Kasumi-1 (cell line): ENCODE measurements at regions not wholly inside any gene's neighbourhood (a gene's known extent, or its start where the extent isn't known, plus 50 kb on each side); places are given as distances from the start of the nearest gene placed in this dataset.
"Not testable (repeated sequence)": the region's sequence is repeated elsewhere in the genome, so short reads cannot be mapped to it uniquely, and the experiment has no call there.

Source experiments
- DNase-seq, 2 experiments: peaks; one replicate each; lab custom pipeline; 2025; lab: John Stamatoyannopoulos, UW

DNA sequence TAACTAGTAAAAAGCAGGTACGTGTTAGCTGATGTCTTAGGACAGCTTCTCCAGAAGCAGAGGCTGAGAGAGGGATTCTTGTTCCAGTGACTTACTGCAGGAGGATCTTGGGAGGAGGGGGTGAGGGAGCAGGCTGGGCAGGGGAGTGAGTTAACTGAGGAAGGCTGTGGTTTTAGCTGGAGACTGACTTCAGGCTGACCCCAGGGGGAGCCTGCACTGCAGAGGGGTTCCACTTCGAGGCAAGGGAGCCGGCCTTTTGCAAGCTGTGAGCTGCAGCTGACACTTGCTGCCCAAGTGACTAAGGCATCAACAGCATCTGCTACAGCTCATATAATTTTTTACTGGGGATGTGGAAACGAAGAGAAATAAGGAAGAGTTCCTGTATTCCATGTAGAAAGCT, 50.4 kb upstream of the SOD1 start:
- peak; percentile 9 to 10 for DNase-seq

DNA sequence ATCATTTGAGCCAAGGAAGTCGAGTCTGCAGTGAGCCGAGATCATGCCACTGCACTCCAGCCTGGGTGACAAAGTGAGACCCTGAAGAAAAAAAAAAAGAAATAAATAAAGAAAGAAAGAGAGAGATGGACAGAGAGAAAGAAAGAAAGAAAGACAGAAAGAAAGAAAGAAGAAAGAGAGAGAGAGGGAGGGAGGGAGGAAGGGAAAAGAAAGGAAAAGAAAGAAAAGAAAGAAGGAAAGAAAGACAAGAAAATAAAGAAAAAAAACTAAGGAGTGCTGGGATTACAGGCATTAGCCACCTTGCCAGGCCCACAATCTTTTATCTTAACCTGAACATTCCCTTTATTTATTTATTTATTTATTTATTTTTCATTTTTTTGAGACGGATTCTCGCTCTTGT, 51.7 kb upstream of the SOD1 start:
- DNase-seq: no peak

DNA sequence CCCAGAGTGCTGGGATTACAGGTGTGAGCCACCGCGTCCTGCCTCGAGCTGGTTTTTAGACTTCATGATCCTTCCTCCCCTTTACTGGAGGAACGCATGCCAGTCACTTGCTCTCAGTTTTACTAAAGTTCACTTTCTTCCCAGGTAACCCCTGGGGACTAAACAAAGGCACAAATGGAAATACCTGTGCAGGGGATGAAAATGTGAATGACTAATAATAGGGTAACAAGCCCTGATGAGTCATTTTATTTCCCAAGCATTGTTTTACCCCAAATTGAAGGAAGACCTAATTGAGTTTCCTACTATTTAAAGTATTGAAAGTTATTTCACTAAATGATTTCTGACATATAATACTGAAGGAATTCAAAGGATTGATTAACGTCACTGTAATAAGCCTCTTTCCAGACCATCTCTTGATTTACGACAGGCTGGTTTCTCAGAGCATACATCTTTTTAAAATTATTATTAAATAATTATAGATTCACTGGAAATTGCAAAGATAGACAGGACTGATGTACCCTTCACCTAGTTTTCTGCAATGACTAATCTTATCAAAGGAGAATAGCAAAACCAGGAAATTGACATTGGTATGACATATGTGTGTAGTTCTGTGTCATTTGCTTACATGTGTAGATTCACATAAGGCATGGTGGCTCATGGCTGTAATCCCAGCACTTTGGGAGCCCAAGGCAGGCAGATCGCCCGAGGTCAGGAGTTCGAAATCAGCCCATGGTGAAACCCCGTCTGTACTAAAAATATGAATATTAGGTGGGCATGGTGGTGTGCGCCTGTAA, 53.2 kb upstream of the SOD1 start:
- no peak for DNase-seq

DNA sequence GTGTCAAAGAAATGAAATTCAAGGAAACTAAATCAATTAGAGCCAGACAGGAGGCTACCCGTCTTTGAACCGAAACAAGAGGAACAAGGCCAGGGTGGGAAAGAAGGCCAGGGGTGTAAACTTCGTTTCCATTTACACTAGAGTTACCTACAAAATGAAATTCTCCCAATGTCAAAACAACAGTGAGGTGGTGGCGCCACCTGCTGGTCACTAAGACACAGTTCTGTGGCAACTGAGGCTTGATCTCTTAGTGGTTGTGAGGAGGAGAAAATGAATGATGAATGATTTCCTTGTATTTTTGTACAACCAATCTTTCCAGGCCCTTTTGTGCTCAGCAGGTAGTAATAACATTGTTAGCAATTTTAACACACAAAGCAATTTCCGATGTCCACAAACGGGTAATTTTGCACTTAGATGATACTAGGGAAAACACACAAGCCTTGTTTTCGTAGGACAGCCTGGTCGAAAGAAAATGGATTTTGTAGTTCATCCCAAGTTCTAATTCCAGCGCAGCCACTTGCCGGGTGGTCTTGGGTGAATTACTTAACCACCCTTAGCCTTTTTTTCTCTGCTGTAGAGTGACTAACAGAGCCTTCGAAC, 54.8 kb upstream of the SOD1 start:
- DNase-seq: peak; percentile 76 to 84

DNA sequence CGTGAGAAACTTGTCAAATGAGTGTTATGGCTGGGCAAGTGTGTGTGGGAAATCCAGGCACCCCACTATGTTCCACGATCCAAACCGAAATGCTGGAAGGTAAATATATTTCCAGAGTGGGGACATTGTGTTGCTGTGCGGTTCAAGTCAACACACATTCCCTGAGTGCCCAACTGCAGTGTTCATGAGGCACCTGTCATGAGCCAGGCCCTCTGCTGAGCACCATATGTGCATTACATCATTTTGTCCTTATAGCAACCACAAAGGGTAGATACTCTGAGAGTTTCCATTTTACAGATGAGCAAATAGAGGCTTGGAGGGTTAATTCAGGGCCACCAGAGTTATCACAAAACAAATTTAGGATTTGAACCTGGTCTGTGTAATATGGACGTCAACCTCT, 59.9 kb upstream of the SOD1 start:
- no peak for DNase-seq

DNA sequence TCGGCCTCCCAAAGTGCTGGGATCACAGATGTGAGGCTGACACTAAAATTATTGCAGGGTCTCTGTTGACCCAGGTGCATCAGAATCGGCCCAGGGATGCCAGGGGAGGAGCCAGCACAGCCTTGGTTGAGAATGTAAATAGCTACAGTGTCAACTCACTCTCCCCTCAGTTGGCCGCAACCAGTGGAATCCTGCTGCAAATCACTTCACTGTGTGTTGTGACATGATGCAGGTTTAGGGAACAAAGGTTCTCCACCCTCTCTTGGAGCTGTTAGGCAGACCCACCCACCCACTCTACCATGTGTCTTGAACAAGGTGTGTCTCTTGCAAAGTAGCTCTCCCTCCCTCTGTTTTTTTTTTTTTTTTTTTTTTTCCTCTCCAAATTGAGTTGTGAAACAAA, 60.5 kb upstream of the SOD1 start:
- no peak for DNase-seq

DNA sequence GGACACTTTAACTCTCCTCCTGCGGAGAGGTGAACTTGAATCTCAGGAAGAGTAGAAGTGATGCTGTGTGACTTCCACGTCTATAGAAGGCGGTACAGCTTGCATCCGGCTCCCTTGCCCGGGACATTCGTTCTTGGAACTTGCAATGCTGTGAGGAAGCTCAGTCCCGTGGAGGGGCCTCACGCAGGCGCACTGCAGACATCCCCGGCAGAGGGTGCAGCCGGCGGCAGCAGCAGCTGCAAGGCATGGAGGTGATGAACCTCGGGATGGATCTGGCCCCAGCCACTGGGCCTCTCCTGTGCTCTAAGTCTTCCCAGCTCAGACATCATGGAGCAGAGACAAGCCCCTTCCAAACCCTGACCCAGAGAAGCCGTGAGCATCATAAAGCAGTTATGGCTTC, 61.8 kb upstream of the SOD1 start:
- DNase-seq: no peak

DNA sequence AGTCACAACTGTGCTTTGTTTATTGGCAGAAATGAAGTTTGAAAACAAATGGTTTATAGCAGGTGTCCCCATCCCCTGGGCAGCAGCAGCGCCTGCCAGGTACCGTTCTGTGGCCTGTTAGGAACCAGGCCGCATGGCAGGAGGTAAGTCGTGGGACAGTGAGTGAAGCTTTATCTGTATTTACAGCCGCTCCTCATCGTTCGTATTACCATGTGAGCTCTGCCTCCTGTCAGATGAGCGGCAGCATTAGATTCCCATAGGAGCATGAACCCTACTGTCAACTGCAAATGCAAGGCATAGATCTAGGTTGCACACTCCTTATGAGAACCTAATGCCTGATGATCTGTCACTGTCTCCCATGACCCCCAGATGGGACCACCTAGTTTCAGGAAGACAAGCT, 63.4 kb upstream of the SOD1 start:
- DNase-seq: no peak

DNA sequence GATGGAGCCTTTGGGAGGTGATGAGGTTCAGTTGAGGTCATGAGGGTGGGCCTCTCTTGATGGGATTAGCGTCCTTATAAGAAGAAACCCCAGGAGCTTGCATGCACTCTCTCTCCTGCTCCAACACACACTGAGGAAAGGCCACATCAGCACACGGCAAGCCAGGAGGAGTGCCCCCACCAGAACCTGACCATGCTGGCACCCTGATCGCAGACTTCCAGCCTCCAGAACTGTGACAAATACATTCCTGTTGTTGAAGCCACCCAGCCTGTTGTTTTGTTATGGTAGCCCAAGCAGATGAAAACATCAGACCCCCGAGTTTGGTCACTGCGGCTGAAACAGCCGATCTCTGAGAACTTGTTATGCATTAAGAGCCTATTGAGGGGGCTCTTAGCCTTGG, 64.8 kb upstream of the SOD1 start:
- no peak for DNase-seq

DNA sequence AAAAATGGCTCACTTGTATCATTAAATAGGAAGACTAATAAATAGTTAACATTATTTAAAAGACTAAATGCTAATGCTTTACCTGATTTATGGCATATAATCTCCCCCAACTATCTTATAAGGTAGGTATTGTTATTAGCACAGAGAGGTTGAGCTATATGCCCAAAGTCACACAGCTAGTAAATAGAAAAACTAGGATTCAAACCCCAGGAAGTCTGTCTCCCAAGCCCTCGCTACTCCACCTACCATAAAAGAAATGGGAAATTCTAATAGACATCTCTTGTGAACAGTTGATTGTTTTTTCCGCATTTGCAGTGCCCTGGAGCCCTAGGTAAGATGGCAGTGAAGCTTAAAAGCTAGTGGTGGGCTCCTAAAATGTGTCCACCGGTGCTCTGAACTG, 65.2 kb upstream of the SOD1 start:
- DNase-seq: no peak

DNA sequence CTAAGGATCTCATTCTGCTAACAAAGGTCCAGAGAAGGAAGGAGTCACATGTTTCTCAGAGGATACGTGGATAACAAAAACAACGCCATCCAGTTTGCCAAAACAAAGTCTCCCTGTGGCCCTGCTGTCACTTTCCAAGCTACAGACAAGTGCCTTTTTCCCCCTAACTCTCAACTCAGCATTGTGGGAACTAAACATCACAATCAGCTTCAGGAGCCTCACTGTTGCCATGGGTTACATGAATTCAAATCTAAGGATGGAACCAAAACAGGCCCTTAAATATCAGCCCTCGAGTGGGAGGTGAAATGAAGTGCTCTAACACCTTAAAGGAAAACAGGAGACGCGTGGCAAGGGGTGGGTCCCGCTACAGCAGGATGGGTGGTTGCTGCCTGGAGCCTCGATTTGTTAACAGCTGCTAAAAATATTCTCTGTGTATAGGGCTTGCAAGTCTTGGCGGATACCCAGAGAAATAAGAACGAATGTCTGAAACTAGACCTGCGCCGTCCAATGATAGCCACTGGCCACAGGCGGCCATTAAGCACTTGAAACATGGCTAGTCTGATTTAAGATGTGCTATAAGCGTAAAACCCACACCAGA, 66.4 kb upstream of the SOD1 start:
- no peak for DNase-seq

DNA sequence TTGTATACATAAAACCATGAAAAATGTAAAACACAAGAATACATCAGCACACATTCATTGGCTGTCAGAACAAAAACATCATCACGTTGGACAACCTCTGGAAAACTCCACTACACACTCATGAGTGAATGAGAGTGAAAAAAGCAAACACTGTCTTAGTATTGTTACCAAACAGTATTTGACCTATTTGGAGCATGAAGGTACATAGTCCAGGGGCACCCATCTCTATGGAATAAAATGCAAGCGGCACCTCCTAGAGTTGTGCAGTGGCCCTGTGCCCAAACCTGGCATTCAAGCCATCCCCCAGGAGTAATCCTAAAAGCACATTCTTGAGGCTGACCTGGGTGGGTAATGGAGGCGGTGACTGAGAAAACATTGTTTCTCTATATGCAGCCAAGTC, 67.0 kb upstream of the SOD1 start:
- no peak for DNase-seq

DNA sequence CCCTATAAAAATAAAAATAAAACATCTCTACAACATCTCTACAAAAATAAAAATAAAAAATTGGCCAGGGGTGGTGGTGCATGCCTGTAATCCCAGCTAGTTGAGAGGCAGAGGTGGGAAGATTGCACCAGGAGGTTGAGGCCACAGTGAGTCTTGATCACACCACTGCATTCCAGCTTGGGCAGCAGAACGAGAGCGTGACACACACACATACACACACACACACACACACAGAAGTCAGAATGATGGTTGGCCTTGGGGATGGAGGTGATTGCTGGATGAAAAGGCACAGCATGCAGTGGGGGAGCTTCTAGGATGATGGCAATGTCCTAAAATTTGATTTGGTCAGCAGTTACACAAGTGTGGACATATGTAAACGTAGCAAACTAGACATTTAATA, 69.7 kb upstream of the SOD1 start:
- DNase-seq: no peak

DNA sequence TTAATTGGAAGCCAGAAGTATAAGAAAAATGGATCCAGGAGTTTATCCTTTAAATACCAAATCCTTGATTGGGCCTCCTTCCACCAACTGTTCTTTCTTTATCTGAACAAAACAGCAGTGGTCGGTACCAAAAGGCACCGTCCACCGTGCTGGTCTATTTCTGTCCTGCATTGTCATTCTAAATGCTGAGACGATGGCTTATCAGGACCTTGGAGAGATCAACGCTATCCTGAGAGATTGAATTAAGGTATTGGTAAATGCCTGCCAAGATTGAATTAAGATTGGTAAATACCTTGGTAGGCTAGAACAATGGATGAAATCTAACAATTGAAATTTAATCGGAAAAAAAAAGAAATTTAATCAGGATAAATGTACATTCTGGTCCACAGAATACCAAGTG, 73.4 kb upstream of the SOD1 start:
- DNase-seq: no peak

DNA sequence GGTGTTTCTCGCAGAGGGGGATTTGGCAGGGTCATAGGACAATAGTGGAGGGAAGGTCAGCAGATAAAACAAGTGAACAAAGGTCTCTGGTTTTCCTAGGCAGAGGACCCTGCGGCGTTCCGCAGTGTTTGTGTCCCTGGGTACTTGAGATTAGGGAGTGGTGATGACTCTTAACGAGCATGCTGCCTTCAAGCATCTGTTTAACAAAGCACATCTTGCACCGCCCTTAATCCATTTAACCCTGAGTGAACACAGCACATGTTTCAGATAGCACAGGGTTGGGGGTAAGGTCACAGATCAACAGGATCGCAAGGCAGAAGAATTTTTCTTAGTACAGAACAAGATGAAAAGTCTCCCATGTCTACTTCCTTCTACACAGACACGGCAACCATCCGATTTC, 75.6 kb upstream of the SOD1 start:
- DNase-seq: not testable (repeated sequence)

DNA sequence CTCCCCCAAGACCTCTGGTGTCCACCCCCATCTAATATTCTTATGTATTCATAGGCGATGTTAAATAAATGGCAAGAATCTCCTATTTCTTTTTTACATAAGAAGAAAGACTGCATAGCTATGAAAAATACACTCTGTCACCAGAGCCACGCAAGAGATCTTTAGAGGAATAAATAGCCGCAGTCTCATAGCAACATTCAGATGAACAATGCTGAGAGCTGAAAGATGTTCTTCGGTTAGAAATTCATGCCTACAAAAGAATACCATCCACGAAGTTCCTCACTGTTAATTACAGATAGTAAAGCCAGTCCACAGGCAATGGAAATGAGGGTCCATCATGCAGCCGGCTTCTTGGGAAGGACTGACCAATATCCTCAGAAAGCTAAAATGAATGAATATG, 76.0 kb upstream of the SOD1 start:
- DNase-seq: no peak

DNA sequence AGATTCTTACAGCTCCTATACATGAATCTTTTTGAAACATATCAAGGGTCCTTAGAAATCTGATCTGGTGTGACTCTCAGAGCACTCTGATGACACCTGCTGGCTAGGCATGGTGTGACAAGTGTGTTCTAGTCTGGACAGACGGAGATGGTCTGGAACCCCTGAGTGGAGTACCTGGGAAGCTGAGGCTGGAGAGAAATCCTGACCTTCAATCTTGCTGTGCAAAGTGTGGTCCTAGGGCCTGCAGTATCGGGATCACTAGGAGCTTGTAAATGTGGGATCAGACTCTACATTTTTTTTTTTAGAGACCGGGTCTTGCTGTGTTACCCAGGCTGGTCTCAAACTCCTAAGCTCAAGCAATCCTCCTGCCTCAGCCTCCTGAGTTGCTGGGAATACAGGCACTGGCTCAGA, 78.6 kb upstream of the SOD1 start:
- peak; percentile 63 to 68 for DNase-seq

DNA sequence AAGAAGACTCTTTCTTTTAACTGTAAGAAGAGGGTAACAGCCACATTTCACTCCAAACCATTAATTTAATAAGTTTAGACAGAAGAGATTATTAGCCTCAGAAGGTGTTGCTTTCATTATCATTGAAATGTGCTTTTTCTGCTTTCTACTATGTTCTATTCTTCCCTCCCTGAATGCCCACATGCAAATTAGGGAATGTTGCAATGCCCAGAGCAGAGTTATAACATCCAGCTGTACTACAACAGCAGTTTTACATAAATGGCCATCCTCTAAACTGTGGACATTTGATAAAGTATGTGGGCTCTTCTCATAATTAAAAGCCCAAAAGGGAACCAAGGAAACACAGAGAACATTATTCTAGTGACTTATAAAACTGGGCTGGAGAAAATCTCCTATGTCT, 82.2 kb upstream of the SOD1 start:
- DNase-seq: no peak

DNA sequence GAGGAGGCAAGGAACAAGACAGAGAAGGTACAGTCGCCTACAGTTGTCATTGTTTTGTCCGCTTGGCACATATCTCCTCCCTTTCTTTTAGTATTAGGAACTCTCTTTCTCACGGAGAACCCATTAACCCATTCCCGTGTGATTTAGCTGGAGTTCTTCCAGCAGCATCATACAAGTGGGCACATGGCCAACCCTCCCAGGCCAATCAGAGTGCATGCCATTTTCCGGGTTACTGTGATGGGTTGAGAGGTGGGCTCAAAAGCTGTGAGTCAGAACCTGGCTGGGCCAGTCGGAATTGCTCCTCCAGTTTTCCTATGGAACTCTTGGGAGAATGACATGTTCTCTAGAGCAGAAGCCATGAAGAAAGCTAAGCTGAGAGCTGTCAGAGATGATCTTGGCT, 83.1 kb upstream of the SOD1 start:
- no peak for DNase-seq

DNA sequence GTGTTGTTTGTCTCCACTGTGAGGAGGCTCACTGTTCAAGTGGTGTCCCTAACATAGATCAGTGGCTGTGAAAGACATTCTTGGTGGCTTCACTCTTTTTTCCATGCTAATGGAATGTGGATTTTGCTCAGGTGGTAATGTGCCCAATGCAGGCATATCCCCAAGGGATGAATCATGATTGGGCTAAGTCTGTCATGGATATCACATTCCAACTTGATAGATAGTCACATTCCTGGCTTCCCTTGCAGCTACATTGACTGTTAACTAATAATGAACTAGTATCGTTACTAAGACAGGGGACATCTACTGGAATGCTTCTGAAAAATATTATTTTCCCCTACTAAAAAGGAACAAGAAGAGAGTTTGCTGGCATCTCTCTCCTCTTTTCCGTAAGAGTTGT, 86.3 kb upstream of the SOD1 start:
- no peak for DNase-seq

DNA sequence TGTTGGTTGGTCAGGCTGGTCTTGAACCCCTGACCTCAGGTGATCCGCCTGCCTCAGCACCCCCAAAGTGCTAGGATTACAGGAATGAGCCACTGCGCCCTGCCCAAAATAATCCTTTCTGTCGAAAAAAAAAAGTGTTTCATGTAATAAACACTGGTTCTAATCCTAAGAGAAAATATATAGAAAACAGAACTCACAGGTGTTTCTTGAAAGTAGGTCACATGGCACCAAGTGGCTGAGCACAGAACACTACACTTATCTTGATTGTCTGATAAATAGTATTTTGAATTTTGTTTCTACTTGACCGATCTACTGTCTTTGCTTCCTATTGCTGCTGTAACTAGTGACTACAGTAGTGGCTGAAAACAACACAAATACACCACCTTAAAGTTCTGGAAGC, 87.6 kb upstream of the SOD1 start:
- no peak for DNase-seq

DNA sequence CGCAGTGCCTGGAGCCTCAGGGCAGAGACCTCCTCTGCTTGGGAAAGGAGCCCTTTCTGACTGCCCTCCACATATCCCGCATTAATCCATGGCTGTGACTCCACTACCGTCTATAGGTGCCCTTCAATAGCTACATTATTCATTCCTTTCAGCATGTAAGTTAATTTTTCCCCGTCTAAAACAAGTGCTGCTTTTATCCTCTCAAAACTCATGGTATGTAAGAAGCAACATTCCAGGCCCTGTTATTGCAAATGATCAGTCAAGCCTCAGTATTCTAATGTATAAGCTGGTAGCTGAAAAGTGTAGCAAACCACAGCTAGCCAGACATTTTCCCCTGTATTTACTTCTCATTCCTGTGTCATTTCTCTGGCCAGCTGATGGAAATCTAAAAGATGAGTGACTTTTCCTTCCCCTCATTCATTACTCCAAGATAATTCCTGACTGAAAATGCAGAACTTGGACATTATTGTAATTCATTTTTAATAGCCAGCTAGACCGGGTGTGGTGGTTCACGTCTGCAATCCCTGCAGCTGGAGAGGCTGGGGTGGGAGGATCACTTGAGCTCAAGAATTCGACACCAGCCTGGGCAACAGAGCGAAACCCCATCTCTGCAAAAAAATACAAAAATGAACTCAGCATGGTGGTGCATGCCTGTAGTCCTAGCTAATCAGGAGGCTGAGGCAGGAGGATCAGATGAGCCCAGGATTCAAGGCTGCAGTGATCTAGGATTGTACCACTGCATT, 88.5 kb upstream of the SOD1 start:
- no peak for DNase-seq

DNA sequence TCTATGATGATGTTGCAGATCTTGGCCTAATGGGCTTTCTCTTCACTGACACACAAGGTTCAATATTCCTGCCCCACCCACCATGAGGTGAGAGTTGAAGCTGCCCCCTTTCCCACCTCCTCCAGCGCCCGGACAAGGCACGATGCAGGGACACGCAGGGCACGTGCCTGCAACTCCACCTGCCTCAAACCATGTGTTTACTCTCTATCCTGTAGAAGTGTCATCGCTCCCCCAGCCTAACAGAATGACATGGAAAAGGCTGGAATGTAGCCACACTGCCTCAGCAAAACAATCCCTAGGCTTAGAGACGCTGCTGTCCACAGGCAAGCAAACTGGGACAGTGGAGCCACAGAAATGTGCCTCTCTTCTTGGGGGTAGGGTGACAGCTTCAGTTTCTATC, 92.9 kb upstream of the SOD1 start:
- no peak for DNase-seq
